HG03520 (cell line): ENCODE measurements at regions not wholly inside any gene's neighbourhood (a gene's known extent, or its start where the extent isn't known, plus 50 kb on each side); places are given as distances from the start of the nearest gene placed in this dataset.

Experiments used
- ATAC-seq: cut with Tn5 transposase; IDR thresholded peaks from one replicate; pipeline ENCODE4 v1.9.1; 2021; ENCODE audit warnings: mild to moderate bottlenecking, moderate library complexity; ENCODE audit not compliant: unreplicated experiment

DNA sequence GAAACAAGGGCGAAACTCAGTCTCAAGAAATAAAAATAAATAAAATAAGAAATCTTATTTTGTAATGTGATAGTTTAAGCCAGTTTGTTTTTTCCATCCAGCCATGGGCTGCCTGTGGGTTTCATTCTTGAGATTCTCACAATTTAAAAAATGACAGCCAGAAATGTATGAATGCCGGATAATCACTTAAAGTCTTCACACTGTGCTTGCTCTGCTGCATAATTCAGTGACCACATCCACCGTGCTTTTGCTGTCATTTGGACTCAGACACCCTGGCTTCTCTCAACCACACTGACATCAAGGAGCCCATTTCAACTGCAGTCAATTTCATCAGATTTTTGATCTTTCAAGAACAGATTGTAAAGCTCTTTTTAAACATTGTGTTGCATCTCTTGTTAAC, 61.0 kb upstream of the DAPK1 start:
- ATAC-seq = no peak

DNA sequence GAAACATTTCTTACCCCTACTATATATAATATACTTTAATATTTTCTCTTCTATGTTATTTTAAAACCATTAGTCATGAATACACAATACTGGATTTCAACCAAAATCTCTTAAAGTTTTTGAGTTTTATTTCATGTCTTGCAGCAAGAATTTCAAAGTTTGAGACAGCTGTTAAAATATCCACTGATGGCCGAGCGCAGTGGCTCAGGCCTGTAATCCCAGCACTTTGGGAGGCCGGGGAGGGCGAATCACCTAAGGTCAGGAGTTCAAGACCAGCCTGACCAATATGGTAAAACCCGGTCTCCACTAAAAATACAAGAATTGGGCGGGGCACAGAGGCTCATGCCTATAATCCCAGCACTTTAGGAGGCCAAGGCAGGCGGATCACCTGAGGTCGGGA, 59.7 kb upstream of the DAPK1 start:
- no peak for ATAC-seq

DNA sequence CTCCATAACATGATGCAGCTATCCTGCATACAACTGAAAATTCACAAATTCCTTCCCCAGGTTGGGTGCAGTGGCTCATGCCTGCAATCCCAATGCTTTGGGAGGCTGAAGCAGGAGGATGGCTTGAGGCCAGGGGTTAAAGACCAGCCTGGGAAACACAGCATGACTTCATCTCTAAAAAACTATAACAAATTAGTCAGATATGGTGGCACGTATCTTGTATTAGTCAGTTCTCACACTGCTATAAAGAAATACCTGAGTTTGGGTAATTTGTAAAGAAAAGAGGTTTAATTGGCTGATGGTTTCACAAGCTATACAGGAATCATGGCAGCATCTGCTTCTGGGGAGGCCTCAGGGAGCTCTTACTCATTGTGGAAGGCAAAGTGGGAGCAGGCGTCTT, 56.4 kb upstream of the DAPK1 start:
- no peak for ATAC-seq

DNA sequence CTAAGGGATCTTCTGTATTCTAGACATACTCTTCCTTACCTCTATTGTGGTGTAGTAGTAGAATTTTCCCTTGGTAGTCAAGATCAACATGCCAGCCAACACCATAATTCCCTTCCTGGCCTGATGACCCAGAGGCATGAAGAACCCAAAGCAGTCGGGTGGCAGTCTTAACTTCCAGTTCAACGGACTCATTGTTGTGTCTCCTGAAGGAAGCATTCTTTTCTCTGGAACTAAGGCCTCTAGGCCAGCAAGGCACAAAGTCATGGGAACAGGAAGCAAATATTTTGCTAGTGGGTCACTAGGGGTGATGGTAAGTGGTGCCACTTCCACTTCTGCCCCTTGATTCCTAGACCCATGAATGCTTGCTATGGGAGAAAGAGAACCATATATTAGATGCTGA, 55.2 kb upstream of the DAPK1 start:
- ATAC-seq = no peak

DNA sequence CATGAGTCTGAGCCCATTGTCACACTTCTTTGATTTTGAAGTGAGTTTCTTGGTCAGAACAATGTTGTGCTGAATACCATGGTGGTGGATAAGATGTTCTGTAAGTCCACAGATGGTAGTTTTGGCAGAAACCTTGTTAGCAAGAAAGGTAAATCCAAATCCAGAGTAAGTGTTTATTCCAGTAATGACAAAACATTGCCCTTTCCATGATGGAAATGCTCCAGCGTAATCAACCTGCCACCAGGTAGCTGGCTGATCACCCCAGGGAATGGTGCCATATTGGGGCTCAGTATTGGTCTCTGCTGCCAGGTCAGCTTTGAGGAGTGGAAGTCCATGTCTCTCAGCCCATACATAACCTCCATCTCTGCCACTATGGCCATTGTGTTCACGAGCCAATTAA, 54.7 kb upstream of the DAPK1 start:
- ATAC-seq = no peak

DNA sequence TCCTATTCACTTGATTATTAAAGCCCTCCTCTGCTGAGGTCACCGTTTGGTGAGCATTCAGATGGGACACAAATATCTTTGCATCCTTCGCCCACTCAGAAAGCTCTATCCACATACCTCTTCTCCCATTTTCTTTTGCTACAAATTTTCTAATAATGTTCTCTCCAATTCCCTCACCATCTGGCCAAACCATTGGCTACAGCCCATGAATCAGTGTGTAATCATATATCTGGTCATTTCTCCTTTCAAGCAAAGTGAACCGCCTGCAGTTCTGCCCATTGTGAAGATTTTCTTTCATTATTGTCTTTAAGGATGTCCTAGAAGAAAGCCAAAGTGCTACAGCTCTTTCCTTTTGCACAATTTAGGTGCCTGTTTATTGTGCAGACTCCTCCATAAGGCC, 54.2 kb upstream of the DAPK1 start:
- ATAC-seq = no peak

DNA sequence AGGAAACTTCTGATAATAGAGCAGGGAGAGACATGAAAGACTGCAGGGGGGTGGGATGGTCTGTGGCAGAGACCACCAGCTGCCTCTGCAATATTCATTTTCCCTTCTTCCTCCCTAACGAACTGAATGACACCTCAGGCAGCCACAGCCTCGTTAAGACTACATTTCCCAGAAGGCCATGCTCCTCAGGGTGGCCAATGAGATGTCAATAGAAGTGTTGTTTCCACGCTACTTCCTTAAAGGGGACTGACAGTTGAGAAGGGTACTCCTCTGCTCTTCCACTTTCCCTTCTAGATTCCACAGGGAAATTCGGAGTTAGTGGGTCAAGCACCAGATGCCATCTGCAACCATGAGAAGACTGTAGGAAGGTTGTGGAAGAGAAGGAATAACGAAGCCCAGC, 52.0 kb upstream of the DAPK1 start:
- ATAC-seq = peak; percentile 79

DNA sequence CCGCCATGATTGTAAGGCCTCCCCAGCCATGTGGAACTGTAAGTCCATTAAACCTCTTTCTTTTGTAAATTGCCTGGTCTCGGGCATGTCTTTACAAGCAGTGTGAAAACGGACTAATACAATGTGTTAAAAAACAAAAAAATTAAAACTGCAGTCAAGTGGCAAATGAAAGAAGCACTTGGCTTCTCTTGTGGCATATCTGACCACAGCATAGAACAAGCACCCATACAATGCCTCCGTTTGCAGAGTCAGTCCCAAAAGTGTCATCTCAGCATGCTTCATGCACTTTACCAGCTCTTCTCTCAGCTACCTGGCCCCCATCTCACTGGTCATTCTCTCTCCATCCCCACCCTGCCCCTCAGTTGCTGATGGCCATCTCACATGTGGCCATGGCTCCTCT, 51.1 kb upstream of the DAPK1 start:
- no peak for ATAC-seq

DNA sequence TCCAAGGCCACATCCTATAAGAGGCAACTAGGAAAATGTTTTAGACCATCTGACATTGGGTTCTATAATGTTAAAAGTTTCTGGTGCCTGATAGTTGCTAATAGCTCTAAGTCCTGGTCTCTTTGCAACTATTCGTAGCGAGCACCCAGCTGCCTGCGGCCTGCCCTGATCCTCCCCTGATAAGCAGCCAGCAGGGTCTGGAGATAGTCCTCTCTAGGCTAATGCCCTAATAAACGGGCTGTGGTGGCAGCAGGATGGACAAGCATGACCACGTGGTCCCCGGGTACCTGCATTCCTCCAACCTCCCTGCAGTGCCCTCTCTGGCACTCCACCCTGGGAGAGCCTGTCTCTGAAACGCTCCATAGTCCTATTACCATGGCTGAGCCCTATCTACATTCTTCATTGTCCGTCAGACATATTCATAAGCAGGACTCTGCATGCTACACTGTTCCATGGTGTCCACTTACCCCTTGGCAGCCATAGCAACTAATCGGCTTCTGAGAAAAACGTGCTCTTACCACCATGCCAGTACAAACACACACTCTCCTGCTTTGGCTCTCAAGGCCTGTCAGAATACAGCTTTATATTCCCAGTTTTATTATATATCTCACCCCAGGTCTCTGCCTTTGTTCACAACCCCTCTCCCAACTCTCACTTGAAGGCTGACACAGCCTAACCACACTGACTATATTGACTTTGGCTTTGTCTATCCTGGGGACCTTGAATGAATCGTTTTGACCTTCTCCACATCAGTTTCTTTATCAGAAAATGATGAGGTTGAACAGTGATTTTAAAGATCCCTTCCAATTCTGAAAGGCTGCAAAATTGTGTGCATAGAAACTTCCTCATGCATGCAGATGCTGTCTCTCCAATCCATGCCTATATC, 49.9 kb upstream of the DAPK1 start:
- no peak for ATAC-seq
